ENCODE measurements at regions not wholly inside any gene's neighbourhood (a gene's known extent, or its start where the extent isn't known, plus 50 kb on each side); places are given as distances from the start of the nearest gene placed in this dataset.

GRCh38 chr4:29521281-29521680 is 1198.9 kb upstream of the PCDH7 start:
- H3K27ac Mint-ChIP-seq, result no peak overlapping the region

GRCh38 chr4:29536745-29537144 is 1183.4 kb upstream of the PCDH7 start:
- H3K27me3 Mint-ChIP-seq, result no peaks in the 10 kb centered on the region
- no peaks in the 10 kb centered on the region for H3K4me1 Mint-ChIP-seq (ENCODE audit: low read depth)
- no peak for ATAC-seq
- no peak overlapping the region for H3K4me3 Mint-ChIP-seq
- ChIA-PET CTCF (no interaction called here), POLR2A (no interaction called here)
- H3K36me3 Mint-ChIP-seq (ENCODE audit: low read depth), result no peaks in the 10 kb centered on the region
- no peak for DNase-seq
- H3K9me3 Mint-ChIP-seq, result peaks cover 5% of the 10 kb centered on the region
- no peak for TF ChIP-seq CTCF (IDR thresholded peaks at IDR 0.05)
- intact Hi-C loops (cut with micrococcal nuclease), result no loop called here
- no peak overlapping the region for H3K27ac Mint-ChIP-seq

More at GRCh38 chr4:29521281-29521680, 1198.9 kb upstream of the PCDH7 start:
- H3K9me3 Mint-ChIP-seq, result peaks cover 12% of the 10 kb centered on the region
- ATAC-seq, result no peak
- POLR2A ChIA-PET, result no interaction called here
- no peak for TF ChIP-seq CTCF (IDR thresholded peaks at IDR 0.05)
- CTCF ChIA-PET, result no interaction called here
- no peak for DNase-seq
- H3K4me1 Mint-ChIP-seq (ENCODE audit: low read depth), result no peaks in the 10 kb centered on the region
- intact Hi-C loops (cut with micrococcal nuclease), result no loop called here
- H3K36me3 Mint-ChIP-seq (ENCODE audit: low read depth), result no peaks in the 10 kb centered on the region
- H3K27me3 Mint-ChIP-seq, result no peaks in the 10 kb centered on the region
- no peak overlapping the region for H3K4me3 Mint-ChIP-seq

GRCh38 chr4:29538889-29539646 is 1181.1 kb upstream of the PCDH7 start:
- no peaks in the 10 kb centered on the region for H3K36me3 Mint-ChIP-seq (ENCODE audit: low read depth)
- peaks cover 4% of the 10 kb centered on the region for H3K9me3 Mint-ChIP-seq
- H3K4me3 Mint-ChIP-seq, result no peak overlapping the region
- no peak for ATAC-seq
- DNase-seq, result no peak
- ChIA-PET POLR2A (no interaction called here), CTCF (no interaction called here)
- no peaks in the 10 kb centered on the region for H3K27me3 Mint-ChIP-seq
- TF ChIP-seq CTCF (IDR thresholded peaks at IDR 0.05), result no peak
- no peak overlapping the region for H3K27ac Mint-ChIP-seq
- H3K4me1 Mint-ChIP-seq (ENCODE audit: low read depth), result no peaks in the 10 kb centered on the region
- intact Hi-C loops (cut with micrococcal nuclease), result no loop called here

GRCh38 chr4:29540439-29541102 is 1179.6 kb upstream of the PCDH7 start:
- intact Hi-C loops (cut with micrococcal nuclease), result no loop called here
- CTCF ChIA-PET, result no interaction called here
- POLR2A ChIA-PET, result no interaction called here
- TF ChIP-seq CTCF (IDR thresholded peaks at IDR 0.05), result no peak
- no peaks in the 10 kb centered on the region for H3K27me3 Mint-ChIP-seq
- H3K27ac Mint-ChIP-seq, result no peak overlapping the region
- ATAC-seq (no peak), DNase-seq (no peak)
- no peak overlapping the region for H3K4me3 Mint-ChIP-seq
- H3K9me3 Mint-ChIP-seq, result peaks cover 5% of the 10 kb centered on the region
- H3K4me1 Mint-ChIP-seq (ENCODE audit: low read depth), result no peaks in the 10 kb centered on the region
- no peaks in the 10 kb centered on the region for H3K36me3 Mint-ChIP-seq (ENCODE audit: low read depth)

GRCh38 chr4:29541757-29542156 is 1178.4 kb upstream of the PCDH7 start:
- H3K4me3 Mint-ChIP-seq, result no peak overlapping the region
- POLR2A ChIA-PET, result no interaction called here
- intact Hi-C loops (cut with micrococcal nuclease), result no loop called here
- H3K9me3 Mint-ChIP-seq, result peaks cover 5% of the 10 kb centered on the region
- CTCF ChIA-PET, result no interaction called here
- no peak for TF ChIP-seq CTCF (IDR thresholded peaks at IDR 0.05)
- no peaks in the 10 kb centered on the region for H3K27me3 Mint-ChIP-seq
- ATAC-seq, result no peak
- no peaks in the 10 kb centered on the region for H3K4me1 Mint-ChIP-seq (ENCODE audit: low read depth)
- no peak overlapping the region for H3K27ac Mint-ChIP-seq
- H3K36me3 Mint-ChIP-seq (ENCODE audit: low read depth), result no peaks in the 10 kb centered on the region
- no peak for DNase-seq

All from activated CD8-positive, alpha-beta T cell treated with anti-CD3 and anti-CD28 coated beads for 36 hours (primary cell).